ENCODE measurements at regions not wholly inside any gene's neighbourhood (a gene's known extent, or its start where the extent isn't known, plus 50 kb on each side); places are given as distances from the start of the nearest gene placed in this dataset.

GRCh38 chr9:31393240-31393639 lies 991.2 kb upstream of the ACO1 start:
- Histone ChIP-seq H3K27me3 (ENCODE audit: control insufficient read depth, extremely low read depth, insufficient read depth, low read length) (no peaks in the 10 kb centered on the region), H3K79me2 (ENCODE audit: control insufficient read depth, insufficient read depth, low read length) (no peaks in the 10 kb centered on the region), H3K36me3 (ENCODE audit: control insufficient read depth in 2 of 2, extremely low read depth in 1 of 2, insufficient read depth in 2 of 2, low read length in 2 of 2) (no peaks in the 10 kb centered on the region), H3K4me1 (ENCODE audit: control insufficient read depth, extremely low read depth, insufficient read depth, low read length) (no peaks in the 10 kb centered on the region), H3K4me2 (ENCODE audit: control insufficient read depth, extremely low read depth, insufficient read depth, low read depth, low read length) (no peak overlapping the region), H3K4me3 (ENCODE audit: control insufficient read depth in 2 of 3, extremely low read depth in 1 of 3, insufficient read depth in 2 of 3, low read depth in 1 of 3, low read length in 3 of 3) (no peak overlapping the region), H3K9me3 (ENCODE audit: control insufficient read depth, low read depth, low read length) (no peaks in the 10 kb centered on the region), H3K9ac (ENCODE audit: control insufficient read depth, extremely low read depth, insufficient read depth, low read length) (no peak overlapping the region), H2AFZ (ENCODE audit: control insufficient read depth, low read length) (no peak overlapping the region), H4K20me1 (ENCODE audit: control insufficient read depth, extremely low read depth, insufficient read depth, low read length) (no peaks in the 10 kb centered on the region), H3K27ac (ENCODE audit: control insufficient read depth, insufficient read depth, low read length) (no peak overlapping the region), H3K9me1 (ENCODE audit: control insufficient read depth, extremely low read depth, insufficient read depth, low read length) (no peaks in the 10 kb centered on the region)
- dilution Hi-C loops (cut with MboI; ENCODE audit: extremely low pct_ligation_motif_present, low sequenced_read_pairs) = no loop called here
- TF ChIP-seq EZH2 (IDR thresholded peaks at IDR 0.05; ENCODE audit: low read length) (no peak), CTCF (optimal IDR thresholded peaks at IDR 0.05 in 1 of 3, IDR thresholded peaks at IDR 0.05 in 1 of 3, conservative IDR thresholded peaks at IDR 0.05 in 1 of 3; ENCODE audit: extremely low read depth in 1 of 3, insufficient read depth in 2 of 3, low read length in 3 of 3) (no peak)
- FAIRE-seq (no peak), DNase-seq (ENCODE audit: low read depth, low spot score) (no peak)

- Histone ChIP-seq H3K36me3 (ENCODE audit: control insufficient read depth in 2 of 2, extremely low read depth in 1 of 2, insufficient read depth in 2 of 2, low read length in 2 of 2) (no peaks in the 10 kb centered on the region), H3K4me3 (ENCODE audit: control insufficient read depth in 2 of 3, extremely low read depth in 1 of 3, insufficient read depth in 2 of 3, low read depth in 1 of 3, low read length in 3 of 3) (no peak overlapping the region), H3K27ac (ENCODE audit: control insufficient read depth, insufficient read depth, low read length) (no peak overlapping the region), H3K27me3 (ENCODE audit: control insufficient read depth, extremely low read depth, insufficient read depth, low read length) (no peaks in the 10 kb centered on the region), H3K9me3 (ENCODE audit: control insufficient read depth, low read depth, low read length) (no peaks in the 10 kb centered on the region), H3K4me2 (ENCODE audit: control insufficient read depth, extremely low read depth, insufficient read depth, low read depth, low read length) (no peak overlapping the region), H3K79me2 (ENCODE audit: control insufficient read depth, insufficient read depth, low read length) (no peaks in the 10 kb centered on the region), H3K9me1 (ENCODE audit: control insufficient read depth, extremely low read depth, insufficient read depth, low read length) (no peaks in the 10 kb centered on the region), H3K4me1 (ENCODE audit: control insufficient read depth, extremely low read depth, insufficient read depth, low read length) (no peaks in the 10 kb centered on the region), H4K20me1 (ENCODE audit: control insufficient read depth, extremely low read depth, insufficient read depth, low read length) (no peaks in the 10 kb centered on the region), H3K9ac (ENCODE audit: control insufficient read depth, extremely low read depth, insufficient read depth, low read length) (no peak overlapping the region), H2AFZ (ENCODE audit: control insufficient read depth, low read length) (no peak overlapping the region)
- no peak for FAIRE-seq
- TF ChIP-seq EZH2 (IDR thresholded peaks at IDR 0.05; ENCODE audit: low read length) = no peak
- no peak for TF ChIP-seq CTCF (optimal IDR thresholded peaks at IDR 0.05 in 1 of 3, IDR thresholded peaks at IDR 0.05 in 1 of 3, conservative IDR thresholded peaks at IDR 0.05 in 1 of 3; ENCODE audit: extremely low read depth in 1 of 3, insufficient read depth in 2 of 3, low read length in 3 of 3)
- dilution Hi-C loops (cut with MboI; ENCODE audit: extremely low pct_ligation_motif_present, low sequenced_read_pairs) = no loop called here
- DNase-seq (ENCODE audit: low read depth, low spot score) = no peak
These were observed 990.4 kb upstream of the ACO1 start for GRCh38 chr9:31394015-31394473.

All from keratinocyte (primary cell).